ENCODE measurements at regions not wholly inside any gene's neighbourhood (a gene's known extent, or its start where the extent isn't known, plus 50 kb on each side); places are given as distances from the start of the nearest gene placed in this dataset.

GRCh38 chr7:38002689-38003088 is 82.2 kb downstream of the EPDR1 start:
- no peak overlapping the region for H3K4me3 Mint-ChIP-seq
- H3K36me3 Mint-ChIP-seq: no peaks in the 10 kb centered on the region
- DNase-seq (no peak), ATAC-seq (ENCODE audit: low read depth in 2 of 2) (no peak)
- H3K9me3 Mint-ChIP-seq: no peaks in the 10 kb centered on the region
- no peak overlapping the region for H3K27ac Mint-ChIP-seq
- no peaks in the 10 kb centered on the region for H3K4me1 Mint-ChIP-seq
- H3K27me3 Mint-ChIP-seq: no peaks in the 10 kb centered on the region

DNA sequence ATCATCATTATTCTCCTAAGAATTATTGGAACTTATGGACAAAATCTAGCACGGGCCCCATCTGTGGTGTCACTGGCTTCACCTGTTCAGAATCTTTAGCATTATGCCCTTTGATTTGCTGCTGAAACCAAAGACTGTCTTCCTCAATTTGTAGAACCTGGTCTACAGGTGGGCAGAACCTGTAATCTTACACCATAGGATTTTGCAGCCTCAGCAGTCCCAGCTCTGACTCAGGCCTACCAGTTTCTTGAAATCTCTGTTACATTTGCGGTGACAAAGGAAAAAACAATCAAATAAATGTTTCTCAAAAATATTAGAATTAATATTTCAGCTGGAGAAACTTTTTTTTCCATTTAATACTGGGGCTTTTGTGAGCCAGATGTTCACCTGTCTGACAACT is 86.1 kb downstream of the EPDR1 start:
- Mint-ChIP-seq H3K27ac (no peak overlapping the region), H3K27me3 (no peaks in the 10 kb centered on the region), H3K4me1 (peaks cover 0 to 3% (median 0%) of the 10 kb centered on the region in 3 donors), H3K4me3 (no peak overlapping the region), H3K36me3 (peaks cover 0 to 11% of the 10 kb centered on the region in 2 donors), H3K9me3 (peaks cover 6 to 18% (median 7%) of the 10 kb centered on the region in 7 donors)
- ATAC-seq (ENCODE audit: low read depth in 2 of 2) (no peak), DNase-seq (no peak)

DNA sequence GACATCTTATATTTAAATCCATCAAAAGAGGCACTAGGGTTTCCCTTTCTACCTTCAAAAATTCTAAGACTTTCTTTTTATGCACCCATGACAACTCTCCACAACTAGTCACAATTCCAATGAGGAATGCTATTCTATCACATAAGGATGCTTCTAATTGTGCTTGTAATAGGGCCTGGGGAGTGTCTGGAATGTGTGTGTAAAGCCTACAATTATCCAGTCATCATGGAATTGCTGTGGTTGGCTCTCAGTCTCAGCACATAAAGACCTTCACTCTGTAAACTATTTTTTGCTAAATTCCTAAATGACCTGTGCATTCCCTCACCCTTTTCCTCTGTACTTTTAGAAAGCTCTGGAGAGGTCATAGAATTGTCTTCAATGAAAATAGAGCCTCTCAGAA is 86.7 kb downstream of the EPDR1 start:
- Mint-ChIP-seq H3K27ac (no peak overlapping the region), H3K4me1 (peaks cover 0 to 3% (median 0%) of the 10 kb centered on the region in 3 donors), H3K27me3 (no peaks in the 10 kb centered on the region), H3K4me3 (no peak overlapping the region), H3K36me3 (peaks cover 0 to 11% of the 10 kb centered on the region in 2 donors), H3K9me3 (peaks cover 6 to 18% (median 7%) of the 10 kb centered on the region in 7 donors)
- DNase-seq (no peak), ATAC-seq (ENCODE audit: low read depth in 2 of 2) (no peak)

- Mint-ChIP-seq H3K4me1 (peaks cover 0 to 3% (median 0%) of the 10 kb centered on the region in 3 donors), H3K9me3 (peaks cover 7 to 18% (median 10%) of the 10 kb centered on the region in 7 donors), H3K27ac (no peak overlapping the region), H3K4me3 (no peak overlapping the region), H3K27me3 (no peaks in the 10 kb centered on the region), H3K36me3 (peaks cover 0 to 11% of the 10 kb centered on the region in 2 donors)
- ATAC-seq (ENCODE audit: low read depth in 2 of 2): no peak
- DNase-seq: no peak
Measured at GRCh38 chr7:38013246-38013645, 92.8 kb downstream of the EPDR1 start.

DNA sequence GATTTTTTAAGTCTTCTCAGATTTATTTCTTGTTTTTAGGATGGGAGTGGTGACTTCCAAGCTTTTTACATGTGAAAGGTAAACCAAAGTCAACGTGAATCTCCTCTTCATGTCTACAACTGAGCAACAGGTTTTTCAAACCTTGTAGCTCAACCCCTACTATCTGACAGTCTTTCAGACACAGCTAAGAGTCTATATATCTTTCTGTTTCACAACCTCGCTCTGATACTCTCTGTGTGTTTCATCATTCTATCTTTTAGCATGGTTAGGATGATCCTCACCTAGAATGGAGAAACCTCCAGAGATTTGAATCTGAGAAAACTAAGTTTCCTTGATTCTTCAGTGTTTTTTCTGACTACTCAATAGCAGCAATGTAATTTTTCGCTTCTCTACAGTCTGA is 96.1 kb downstream of the EPDR1 start:
- Mint-ChIP-seq H3K4me3 (no peak overlapping the region), H3K27me3 (peaks cover 0 to 6% (median 0%) of the 10 kb centered on the region in 3 donors), H3K36me3 (no peaks in the 10 kb centered on the region), H3K4me1 (no peaks in the 10 kb centered on the region), H3K27ac (no peak overlapping the region), H3K9me3 (peaks cover 0 to 3% (median 0%) of the 10 kb centered on the region in 7 donors)
- DNase-seq (no peak), ATAC-seq (ENCODE audit: low read depth in 2 of 2) (no peak)

- H3K4me3 Mint-ChIP-seq: no peak overlapping the region
- ATAC-seq (ENCODE audit: low read depth in 2 of 2): no peak
- H3K27me3 Mint-ChIP-seq: peaks cover 0 to 6% (median 0%) of the 10 kb centered on the region in 3 donors
- no peak overlapping the region for H3K27ac Mint-ChIP-seq
- no peaks in the 10 kb centered on the region for H3K4me1 Mint-ChIP-seq
- no peaks in the 10 kb centered on the region for H3K36me3 Mint-ChIP-seq
- H3K9me3 Mint-ChIP-seq: peaks cover 0 to 3% (median 0%) of the 10 kb centered on the region in 7 donors
- no peak for DNase-seq
Measured at GRCh38 chr7:38017320-38017719, 96.9 kb downstream of the EPDR1 start.

DNA sequence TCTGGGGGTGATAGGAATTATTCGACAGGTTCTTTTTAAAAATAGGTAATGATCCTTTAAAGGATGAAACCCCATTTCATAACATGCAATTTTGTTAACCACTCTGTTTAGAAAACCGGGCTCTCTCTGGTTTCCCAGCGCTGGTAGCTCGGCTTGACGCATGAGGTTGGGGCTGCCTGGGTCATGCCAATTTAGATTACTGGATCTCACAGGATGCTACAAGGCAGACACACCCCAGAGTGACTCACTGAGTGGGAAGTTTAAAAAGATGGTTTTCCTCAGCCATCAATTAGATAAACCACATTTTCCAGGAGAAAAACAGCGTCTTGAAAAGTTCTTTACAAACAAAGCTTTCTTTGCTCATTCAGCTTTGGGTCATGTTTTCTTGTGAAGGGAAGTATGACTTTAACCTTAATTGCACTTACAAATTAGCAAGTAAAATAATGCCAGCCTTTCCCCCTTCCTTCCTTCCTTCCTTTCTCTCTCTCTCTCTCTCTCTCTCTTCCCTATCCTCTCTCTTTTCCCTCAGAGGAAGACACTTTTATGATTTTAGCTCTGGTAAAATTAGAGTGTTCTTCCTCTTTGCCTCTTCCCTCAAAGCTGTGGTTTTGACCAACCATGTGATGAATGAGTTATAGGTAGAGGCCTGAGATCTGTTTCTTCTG is 99.8 kb downstream of the EPDR1 start:
- Mint-ChIP-seq H3K27me3 (peaks cover 0 to 6% (median 0%) of the 10 kb centered on the region in 3 donors), H3K4me1 (no peaks in the 10 kb centered on the region), H3K4me3 (no peak overlapping the region), H3K9me3 (no peaks in the 10 kb centered on the region), H3K36me3 (no peaks in the 10 kb centered on the region), H3K27ac (no peak overlapping the region)
- no peak for DNase-seq
- no peak for ATAC-seq (ENCODE audit: low read depth in 2 of 2)

GRCh38 chr7:38021892-38022291 is 101.5 kb downstream of the EPDR1 start:
- H3K9me3 Mint-ChIP-seq: no peaks in the 10 kb centered on the region
- peaks cover 0 to 6% (median 0%) of the 10 kb centered on the region in 3 donors for H3K27me3 Mint-ChIP-seq

DNA sequence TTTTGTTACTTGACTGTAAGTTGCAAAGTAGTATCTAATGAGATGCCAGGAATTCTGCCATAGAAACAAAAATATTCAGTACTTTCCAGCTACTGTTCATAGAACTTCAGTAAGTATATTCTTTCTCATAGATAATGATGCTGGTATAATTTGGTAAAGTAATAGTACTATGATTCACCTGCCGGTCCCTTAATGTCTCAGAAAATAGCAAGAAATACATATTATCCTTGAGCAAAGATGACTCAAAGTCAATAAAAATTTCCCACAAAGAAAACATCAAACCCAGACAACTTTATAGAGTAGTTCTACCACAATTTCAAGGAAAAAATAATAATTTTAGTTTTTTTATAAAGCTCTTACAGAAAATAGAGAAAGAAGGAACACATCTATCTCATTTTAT is 105.4 kb downstream of the EPDR1 start:
- no peak for DNase-seq
- Mint-ChIP-seq H3K4me1 (no peaks in the 10 kb centered on the region), H3K9me3 (peaks cover 0 to 2% (median 0%) of the 10 kb centered on the region in 7 donors), H3K27me3 (no peaks in the 10 kb centered on the region), H3K36me3 (no peaks in the 10 kb centered on the region), H3K4me3 (no peak overlapping the region), H3K27ac (no peak overlapping the region)
- ATAC-seq (ENCODE audit: low read depth in 2 of 2): no peak

More at GRCh38 chr7:38021892-38022291, 101.5 kb downstream of the EPDR1 start:
- Mint-ChIP-seq H3K4me3 (no peak overlapping the region), H3K36me3 (no peaks in the 10 kb centered on the region), H3K27ac (no peak overlapping the region), H3K4me1 (no peaks in the 10 kb centered on the region)
- ATAC-seq (ENCODE audit: low read depth in 2 of 2) (no peak), DNase-seq (no peak)

- no peaks in the 10 kb centered on the region for H3K27me3 Mint-ChIP-seq
Measured at GRCh38 chr7:38027884-38028455, 107.5 kb downstream of the EPDR1 start.

GRCh38 chr7:38034062-38034908 is 113.8 kb downstream of the EPDR1 start:
- peaks cover 0 to 8% (median 3%) of the 10 kb centered on the region in 7 donors for H3K9me3 Mint-ChIP-seq

More at GRCh38 chr7:38027884-38028455, 107.5 kb downstream of the EPDR1 start:
- H3K4me1 Mint-ChIP-seq: no peaks in the 10 kb centered on the region
- no peak overlapping the region for H3K27ac Mint-ChIP-seq
- no peak overlapping the region for H3K4me3 Mint-ChIP-seq
- no peak for DNase-seq
- no peak for ATAC-seq (ENCODE audit: low read depth in 2 of 2)
- H3K36me3 Mint-ChIP-seq: no peaks in the 10 kb centered on the region
- H3K9me3 Mint-ChIP-seq: peaks cover 0 to 2% (median 0%) of the 10 kb centered on the region in 7 donors

DNA sequence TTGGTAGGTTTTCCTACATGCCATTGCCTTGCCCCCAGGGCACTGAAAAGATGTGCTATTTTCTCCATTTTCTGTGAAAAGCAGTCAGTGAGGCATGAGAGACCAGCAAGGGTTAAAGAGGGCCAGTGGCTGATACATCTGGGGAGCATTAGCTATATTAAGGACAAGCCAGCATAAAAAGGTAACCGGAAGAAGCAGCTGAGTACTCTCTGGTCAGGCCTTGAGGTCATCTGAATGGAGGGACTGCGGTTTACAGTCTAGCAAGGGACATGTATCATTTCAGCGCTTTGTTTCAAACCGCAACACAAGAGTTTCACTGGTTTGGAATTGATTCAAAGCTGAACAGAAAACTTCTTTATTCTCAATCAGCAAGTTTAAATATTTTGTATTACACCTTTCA is 120.4 kb downstream of the EPDR1 start:
- Mint-ChIP-seq H3K4me3 (no peak overlapping the region), H3K4me1 (no peaks in the 10 kb centered on the region), H3K9me3 (peaks cover 0 to 8% (median 2%) of the 10 kb centered on the region in 7 donors), H3K36me3 (no peaks in the 10 kb centered on the region), H3K27ac (no peak overlapping the region), H3K27me3 (no peaks in the 10 kb centered on the region)
- no peak for DNase-seq
- ATAC-seq (ENCODE audit: low read depth in 2 of 2): no peak

More at GRCh38 chr7:38034062-38034908, 113.8 kb downstream of the EPDR1 start:
- no peak overlapping the region for H3K4me3 Mint-ChIP-seq
- ATAC-seq (ENCODE audit: low read depth in 2 of 2) (no peak), DNase-seq (no peak)
- H3K27ac Mint-ChIP-seq: no peak overlapping the region
- no peaks in the 10 kb centered on the region for H3K27me3 Mint-ChIP-seq
- no peaks in the 10 kb centered on the region for H3K4me1 Mint-ChIP-seq
- H3K36me3 Mint-ChIP-seq: no peaks in the 10 kb centered on the region

DNA sequence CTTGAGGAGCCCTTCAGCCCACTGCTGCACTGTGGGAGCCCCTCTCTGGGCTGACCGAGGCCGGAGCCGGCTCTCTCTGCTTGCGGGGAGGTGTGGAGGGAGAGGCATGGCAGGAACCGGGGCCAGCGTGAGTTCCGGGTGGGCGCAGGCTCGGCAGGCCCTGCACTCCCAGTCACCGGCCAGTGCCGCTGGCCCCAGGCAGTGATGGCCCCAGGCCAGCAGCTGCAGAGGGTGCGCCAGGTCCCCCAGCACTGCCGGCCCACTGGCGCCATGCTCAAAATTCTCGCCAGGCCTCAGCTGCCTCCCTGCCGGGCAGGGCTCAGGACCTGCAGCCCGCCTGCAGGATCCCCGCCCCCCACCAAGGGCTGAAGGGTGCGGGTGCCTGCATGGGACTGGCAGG is 128.4 kb upstream of the STARD3NL start:
- no peak for ATAC-seq (ENCODE audit: low read depth in 2 of 2)
- peaks cover 0 to 12% (median 7%) of the 10 kb centered on the region in 7 donors for H3K9me3 Mint-ChIP-seq
- no peaks in the 10 kb centered on the region for H3K4me1 Mint-ChIP-seq
- no peaks in the 10 kb centered on the region for H3K36me3 Mint-ChIP-seq
- H3K27me3 Mint-ChIP-seq: no peaks in the 10 kb centered on the region
- no peak overlapping the region for H3K4me3 Mint-ChIP-seq
- H3K27ac Mint-ChIP-seq: no peak overlapping the region
- no peak for DNase-seq

Data from naive B cell (primary cell).